NCI-H2227 (cell line): ENCODE measurements at regions not wholly inside any gene's neighbourhood (a gene's known extent, or its start where the extent isn't known, plus 50 kb on each side); places are given as distances from the start of the nearest gene placed in this dataset.

Experiments used
- DNase-seq: peaks from one replicate; lab custom pipeline; 2025; ENCODE audit not compliant: unreplicated experiment; lab: John Stamatoyannopoulos, UW

DNA sequence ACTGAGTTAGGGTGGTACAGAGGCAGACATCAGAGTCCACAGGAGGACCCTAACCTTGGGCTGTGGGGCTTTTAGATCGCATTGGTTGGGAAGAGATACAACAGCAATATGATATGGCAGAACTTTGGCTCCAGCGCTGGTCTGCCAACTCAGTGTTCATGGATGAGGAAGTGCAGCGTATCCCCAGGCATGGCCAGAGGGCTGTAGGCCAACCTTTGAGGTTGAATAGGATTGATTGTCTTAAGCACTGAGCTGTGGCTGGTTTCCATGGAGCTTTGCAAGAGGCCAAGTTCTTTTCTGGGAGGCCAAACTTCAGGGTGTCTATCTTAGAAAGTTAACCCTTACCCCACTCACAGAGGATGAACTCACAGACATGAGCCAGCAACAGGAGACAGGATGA is 144.1 kb upstream of the TMTC4 start:
- DNase-seq = no peak

GRCh38 chr13:100817928-100818327 is 143.3 kb upstream of the TMTC4 start:
- no peak for DNase-seq

- no peak for DNase-seq
These were observed 141.0 kb upstream of the TMTC4 start for GRCh38 chr13:100815476-100816046.

DNA sequence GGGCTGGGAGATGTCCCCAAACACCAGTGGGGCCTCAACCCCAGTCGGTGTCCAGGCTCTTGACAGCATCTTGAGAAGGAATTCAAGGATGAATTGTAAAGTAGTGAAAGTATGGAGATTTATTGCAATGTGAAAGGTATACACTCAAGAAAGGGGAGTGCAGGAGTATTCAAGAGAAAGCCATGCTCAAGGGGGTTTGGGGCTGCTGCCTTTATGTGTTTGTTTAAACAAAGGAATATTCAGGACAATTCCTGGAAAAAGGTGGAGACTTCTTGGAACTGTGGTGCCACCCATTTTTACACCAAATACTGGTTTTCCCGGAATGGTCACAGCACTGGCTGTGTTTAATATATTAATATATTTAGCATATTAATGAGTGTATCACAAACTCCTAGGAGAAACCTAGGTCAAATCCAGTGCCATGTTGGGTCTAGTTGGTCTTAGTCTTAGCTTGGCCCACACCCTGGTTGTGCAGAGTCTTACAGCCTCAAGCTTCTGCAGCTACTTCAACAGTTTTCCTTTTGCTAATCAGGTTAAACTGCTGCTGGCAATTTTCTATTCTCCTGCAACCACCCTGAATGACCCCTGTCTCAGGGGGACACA is 138.5 kb upstream of the TMTC4 start:
- DNase-seq = no peak

DNA sequence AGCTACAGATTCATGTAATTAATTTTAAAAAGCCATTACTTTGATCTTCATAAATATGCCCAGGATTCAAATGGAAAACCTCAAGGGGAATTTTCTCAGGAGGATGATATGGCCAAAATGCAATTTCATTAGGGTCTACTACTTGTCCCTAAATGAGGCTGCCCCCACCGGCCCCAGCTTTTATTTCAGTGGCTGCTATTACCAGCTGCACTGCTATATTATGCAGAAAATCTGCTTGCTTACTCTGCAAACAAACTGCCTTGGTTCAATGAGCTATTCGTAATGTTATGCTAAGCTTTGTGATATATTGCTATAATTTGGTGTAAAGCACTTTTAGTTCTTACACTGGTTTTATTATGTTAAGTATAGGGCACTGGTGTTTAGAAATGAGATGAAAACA is 137.3 kb upstream of the TMTC4 start:
- no peak for DNase-seq

- DNase-seq = no peak
These were observed 136.7 kb upstream of the TMTC4 start for GRCh38 chr13:100811024-100811865.

- no peak for DNase-seq
These were observed 135.9 kb upstream of the TMTC4 start for GRCh38 chr13:100810481-100810880.

GRCh38 chr13:100809856-100810255 is 135.3 kb upstream of the TMTC4 start:
- DNase-seq = no peak

DNA sequence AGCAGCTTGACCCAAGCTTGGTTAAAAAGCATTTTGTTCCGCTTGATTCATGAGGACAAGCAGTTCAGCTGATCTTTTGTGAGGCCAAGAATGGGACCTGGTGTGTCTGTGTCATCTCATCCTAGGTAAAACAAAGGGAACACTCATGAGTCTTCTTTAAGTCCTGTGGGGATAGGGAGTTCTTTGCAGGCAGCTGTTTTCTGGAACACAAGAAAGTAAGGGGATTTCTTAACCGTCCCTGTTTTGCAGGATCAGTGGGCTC is 134.5 kb upstream of the TMTC4 start:
- no peak for DNase-seq

DNA sequence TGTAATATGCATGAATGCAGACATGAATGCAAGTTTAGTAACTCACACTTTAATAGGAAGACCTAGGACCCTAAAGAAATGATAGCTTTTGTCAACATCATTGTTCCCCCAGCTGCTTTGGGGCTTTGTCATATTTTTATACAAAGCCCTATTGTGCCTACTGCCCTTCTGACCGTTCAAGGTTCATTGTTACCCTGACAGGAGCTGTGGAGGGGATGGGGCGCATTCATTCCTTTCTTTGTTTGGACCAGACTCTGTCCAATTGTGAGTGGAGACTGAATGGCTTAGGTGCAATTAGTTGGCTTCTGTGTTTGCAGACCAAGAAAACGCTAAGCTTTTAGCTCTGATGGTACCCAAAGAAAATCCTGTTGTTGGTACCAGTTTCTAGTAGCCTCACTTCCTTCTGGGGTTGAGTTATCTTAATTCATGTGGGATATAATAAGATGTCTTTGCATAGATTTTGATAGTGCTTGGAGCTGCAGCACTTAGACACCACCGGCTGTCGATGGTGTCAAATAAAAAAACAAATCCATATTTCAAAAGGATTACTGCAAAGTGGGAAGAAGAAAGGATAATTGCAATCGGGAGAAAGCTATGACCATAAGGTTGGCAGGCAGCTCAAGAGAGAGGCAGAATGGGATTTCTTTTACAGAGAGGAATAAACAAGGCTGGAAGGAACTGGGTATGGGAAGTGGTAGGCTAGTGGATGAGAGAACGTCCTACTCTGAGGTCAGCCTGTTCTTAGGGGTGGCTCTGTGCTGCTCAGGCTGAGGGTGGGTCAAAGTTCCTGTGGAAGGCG is 133.9 kb upstream of the TMTC4 start:
- no peak for DNase-seq

- no peak for DNase-seq
These were observed 128.5 kb upstream of the TMTC4 start for GRCh38 chr13:100803091-100803490.

DNA sequence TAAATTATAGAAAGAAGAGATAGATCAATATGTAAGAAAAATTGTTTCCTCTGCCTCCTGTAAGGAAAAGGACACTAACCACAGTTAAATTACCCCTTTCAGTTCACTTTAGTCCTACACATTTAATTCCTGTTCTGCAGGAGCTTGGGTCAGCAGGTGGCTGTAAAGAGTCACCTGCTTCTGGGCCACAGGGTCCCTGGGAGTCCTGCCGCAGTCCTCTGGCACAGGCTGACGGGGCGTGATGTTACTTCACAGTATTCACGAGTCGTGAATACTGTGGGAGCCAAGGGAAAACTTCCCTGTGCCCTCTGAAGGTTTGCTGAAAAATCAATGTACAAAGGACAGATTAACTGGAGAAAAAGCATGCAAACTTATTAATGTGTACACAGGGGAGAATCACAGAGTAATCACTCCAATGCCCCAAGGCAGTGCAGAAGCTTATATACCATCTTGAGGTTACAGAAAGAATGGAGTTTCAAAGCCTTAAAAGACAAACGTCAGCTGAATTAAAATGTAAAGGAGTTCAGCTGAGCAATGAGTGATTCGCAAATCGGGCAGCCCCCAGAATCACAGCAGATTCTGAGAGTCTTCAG is 125.8 kb upstream of the TMTC4 start:
- no peak for DNase-seq

- DNase-seq = no peak
These were observed 124.3 kb upstream of the TMTC4 start for GRCh38 chr13:100798739-100799361.

- DNase-seq = no peak
These were observed 123.3 kb upstream of the TMTC4 start for GRCh38 chr13:100797921-100798320.

- no peak for DNase-seq
These were observed 121.9 kb upstream of the TMTC4 start for GRCh38 chr13:100796463-100796862.

- no peak for DNase-seq
These were observed 120.0 kb upstream of the TMTC4 start for GRCh38 chr13:100794575-100794974.

GRCh38 chr13:100790405-100790804 is 115.8 kb upstream of the TMTC4 start:
- no peak for DNase-seq

- no peak for DNase-seq
These were observed 115.4 kb upstream of the TMTC4 start for GRCh38 chr13:100789968-100790367.

- DNase-seq = no peak
These were observed 114.9 kb upstream of the TMTC4 start for GRCh38 chr13:100789481-100789880.

- no peak for DNase-seq
These were observed 114.4 kb upstream of the TMTC4 start for GRCh38 chr13:100789025-100789424.

GRCh38 chr13:100788540-100788939 is 113.9 kb upstream of the TMTC4 start:
- no peak for DNase-seq
